Kidney glomerular epithelial cell (primary cell): ENCODE measurements at regions not wholly inside any gene's neighbourhood (a gene's known extent, or its start where the extent isn't known, plus 50 kb on each side); places are given as distances from the start of the nearest gene placed in this dataset.

Experiments used
- DNase-seq: peaks from one replicate; lab custom pipeline; 2025; lab: John Stamatoyannopoulos, UW

- no peak for DNase-seq
Measured at GRCh38 chr17:77419095-77419494, 278.3 kb downstream of the SEC14L1 start.

GRCh38 chr17:77419547-77420094, 278.9 kb downstream of the SEC14L1 start:
- DNase-seq = no peak

- DNase-seq = no peak
Measured at GRCh38 chr17:77420095-77420803, 279.5 kb downstream of the SEC14L1 start.

- DNase-seq = peak; percentile 72
Measured at GRCh38 chr17:77420804-77421629, 280.2 kb downstream of the SEC14L1 start.

- no peak for DNase-seq
Measured at GRCh38 chr17:77421630-77421972, 280.8 kb downstream of the SEC14L1 start.

GRCh38 chr17:77422104-77422747, 281.5 kb downstream of the SEC14L1 start:
- DNase-seq = peak; percentile 15

- DNase-seq = no peak
Measured at GRCh38 chr17:77422748-77423113, 282.0 kb downstream of the SEC14L1 start.

GRCh38 chr17:77423589-77424451, 283.1 kb downstream of the SEC14L1 start:
- DNase-seq = peak; percentile 83

GRCh38 chr17:77424585-77425344, 284.0 kb downstream of the SEC14L1 start:
- peak; percentile 29 for DNase-seq

GRCh38 chr17:77425348-77425747, 284.6 kb downstream of the SEC14L1 start:
- DNase-seq = no peak

GRCh38 chr17:77425791-77426641, 285.2 kb downstream of the SEC14L1 start:
- peak; percentile 73 for DNase-seq

GRCh38 chr17:77426676-77427386, 286.1 kb downstream of the SEC14L1 start:
- no peak for DNase-seq

- DNase-seq = peak; percentile 45
Measured at GRCh38 chr17:77427391-77427991, 286.7 kb downstream of the SEC14L1 start.

GRCh38 chr17:77428020-77428748, 287.4 kb downstream of the SEC14L1 start:
- DNase-seq = no peak

GRCh38 chr17:77428749-77429368, 288.1 kb downstream of the SEC14L1 start:
- DNase-seq = no peak

- no peak for DNase-seq
Measured at GRCh38 chr17:77429369-77429968, 288.7 kb downstream of the SEC14L1 start.
